ENCODE measurements at regions not wholly inside any gene's neighbourhood (a gene's known extent, or its start where the extent isn't known, plus 50 kb on each side); places are given as distances from the start of the nearest gene placed in this dataset.

- no peak for ATAC-seq (ENCODE audit: insufficient read depth, low FRiP score)
- H3K9ac ChIP-seq (ENCODE audit: insufficient read depth in 1 of 2, low read length in 2 of 2) = no peak overlapping the region
- H3K9me3 ChIP-seq (ENCODE audit: control insufficient read depth in 4 of 4, insufficient read depth in 3 of 4, low read length in 3 of 4) = peaks cover 0 to 7% (median 0%) of the 10 kb centered on the region in 4 donors
- H3K36me3 ChIP-seq (ENCODE audit: control insufficient read depth in 4 of 4, insufficient read depth in 4 of 4, low read length in 4 of 4) = no peaks in the 10 kb centered on the region
- H3K4me1 ChIP-seq (ENCODE audit: control insufficient read depth in 5 of 5, insufficient read depth in 5 of 5, low read length in 5 of 5) = no peaks in the 10 kb centered on the region
- H3K27me3 ChIP-seq (ENCODE audit: control insufficient read depth in 3 of 3, insufficient read depth in 3 of 3, low read length in 2 of 3) = peaks cover 0 to 3% (median 0%) of the 10 kb centered on the region in 3 donors
- H3K4me3 ChIP-seq = no peak overlapping the region
- H3K27ac ChIP-seq (ENCODE audit: low read depth in 1 of 2, low read length in 1 of 2) = no peak overlapping the region
- no peak for TF ChIP-seq CTCF (IDR thresholded peaks at IDR 0.05; ENCODE audit: control extremely low read depth, extremely low read depth)
- no peak for DNase-seq
- 82% methylated on average over 7 of the region's 7 CpGs for WGBS, 2 donors
Observed at GRCh38 chr10:130575756-130576285, 439.6 kb downstream of the GLRX3 start.

- ATAC-seq (ENCODE audit: insufficient read depth, low FRiP score) = no peak
- Histone ChIP-seq H3K4me1 (ENCODE audit: control insufficient read depth in 5 of 5, insufficient read depth in 5 of 5, low read length in 5 of 5) (no peaks in the 10 kb centered on the region), H3K27ac (ENCODE audit: low read depth in 1 of 2, low read length in 1 of 2) (no peak overlapping the region), H3K9me3 (ENCODE audit: control insufficient read depth in 4 of 4, insufficient read depth in 3 of 4, low read length in 3 of 4) (peaks cover 0 to 8% (median 0%) of the 10 kb centered on the region in 4 donors), H3K27me3 (ENCODE audit: control insufficient read depth in 3 of 3, insufficient read depth in 3 of 3, low read length in 2 of 3) (peaks cover 0 to 3% (median 0%) of the 10 kb centered on the region in 3 donors), H3K9ac (ENCODE audit: insufficient read depth in 1 of 2, low read length in 2 of 2) (no peak overlapping the region), H3K4me3 (no peak overlapping the region), H3K36me3 (ENCODE audit: control insufficient read depth in 4 of 4, insufficient read depth in 4 of 4, low read length in 4 of 4) (no peaks in the 10 kb centered on the region)
- DNase-seq = no peak
- TF ChIP-seq CTCF (IDR thresholded peaks at IDR 0.05; ENCODE audit: control extremely low read depth, extremely low read depth) = no peak
- WGBS, 2 donors = 70 to 74% methylated on average over 8 of the region's 8 CpGs
Observed at GRCh38 chr10:130576427-130576826, 440.2 kb downstream of the GLRX3 start.

- ATAC-seq (ENCODE audit: insufficient read depth, low FRiP score) (no peak), DNase-seq (no peak)
- Histone ChIP-seq H3K27me3 (ENCODE audit: control insufficient read depth in 3 of 3, insufficient read depth in 3 of 3, low read length in 2 of 3) (peaks cover 0 to 3% (median 0%) of the 10 kb centered on the region in 3 donors), H3K27ac (ENCODE audit: low read depth in 1 of 2, low read length in 1 of 2) (no peak overlapping the region), H3K9ac (ENCODE audit: insufficient read depth in 1 of 2, low read length in 2 of 2) (no peak overlapping the region), H3K4me1 (ENCODE audit: control insufficient read depth in 5 of 5, insufficient read depth in 5 of 5, low read length in 5 of 5) (no peaks in the 10 kb centered on the region), H3K9me3 (ENCODE audit: control insufficient read depth in 4 of 4, insufficient read depth in 3 of 4, low read length in 3 of 4) (peaks cover 0 to 8% (median 0%) of the 10 kb centered on the region in 4 donors), H3K36me3 (ENCODE audit: control insufficient read depth in 4 of 4, insufficient read depth in 4 of 4, low read length in 4 of 4) (no peaks in the 10 kb centered on the region), H3K4me3 (no peak overlapping the region)
- TF ChIP-seq CTCF (IDR thresholded peaks at IDR 0.05; ENCODE audit: control extremely low read depth, extremely low read depth) = no peak
- WGBS, 2 donors = 87 to 92% methylated on average over 8 of the region's 8 CpGs
Observed at GRCh38 chr10:130577039-130577438, 440.8 kb downstream of the GLRX3 start.
